ENCODE measurements at regions not wholly inside any gene's neighbourhood (a gene's known extent, or its start where the extent isn't known, plus 50 kb on each side); places are given as distances from the start of the nearest gene placed in this dataset.
"Not testable (repeated sequence)": the region's sequence is repeated elsewhere in the genome, so short reads cannot be mapped to it uniquely, and the experiment has no call there.

- DNase-seq = no peak
Measured at GRCh38 chr12:11980115-11980514, 90.6 kb upstream of the BCL2L14 start.

DNA sequence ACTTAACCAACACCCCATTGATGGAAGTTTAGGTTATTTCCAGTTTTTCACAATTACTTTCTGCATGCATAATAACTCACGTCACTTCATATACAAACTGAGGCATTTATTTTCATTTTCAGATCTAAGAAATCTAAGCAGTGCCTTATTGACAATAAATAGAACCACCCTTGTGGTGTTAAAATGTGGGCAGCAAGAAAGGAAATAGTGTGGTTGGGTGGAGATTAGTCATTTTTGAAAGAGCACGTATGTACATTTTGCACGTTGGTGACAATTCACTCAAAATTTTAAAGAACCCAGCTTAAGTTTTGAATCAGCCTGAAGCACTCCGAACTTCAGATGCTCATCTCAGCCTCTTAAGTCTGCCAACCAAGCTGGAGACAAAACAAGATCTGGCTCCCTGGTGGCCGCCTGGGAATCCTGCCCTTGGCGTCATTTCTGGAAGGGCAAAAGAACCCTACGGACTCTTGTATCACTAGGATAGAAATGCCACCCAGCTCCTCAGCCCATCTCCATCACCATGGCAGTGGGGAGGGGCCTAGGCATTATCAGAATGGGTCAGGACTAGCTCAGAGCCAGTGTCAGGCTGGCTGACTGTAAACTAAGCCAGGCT, 89.5 kb upstream of the BCL2L14 start:
- no peak for DNase-seq

DNA sequence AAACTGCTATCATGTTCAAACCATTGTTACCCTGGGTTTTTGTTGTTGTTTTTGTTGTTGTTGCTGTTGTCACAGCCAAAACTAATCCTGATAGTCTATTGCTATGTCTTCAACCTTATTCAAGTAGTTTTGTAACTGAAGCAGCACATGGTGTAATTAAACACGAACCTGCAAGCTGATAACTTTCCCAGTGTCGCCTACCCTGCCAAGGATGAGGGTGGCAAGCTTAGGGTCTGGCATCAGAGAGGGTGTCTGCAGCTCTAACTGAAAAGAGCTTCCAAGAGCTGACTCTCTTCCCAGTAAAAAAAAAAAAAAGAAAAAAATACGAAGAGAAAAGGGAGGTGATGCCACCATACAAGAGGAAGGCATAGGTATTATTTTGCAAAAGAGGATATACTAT, 86.3 kb upstream of the BCL2L14 start:
- DNase-seq = no peak

- no peak for DNase-seq
Measured at GRCh38 chr12:11986165-11986564, 84.6 kb upstream of the BCL2L14 start.

- no peak for DNase-seq
Measured at GRCh38 chr12:11987901-11988300, 82.8 kb upstream of the BCL2L14 start.

DNA sequence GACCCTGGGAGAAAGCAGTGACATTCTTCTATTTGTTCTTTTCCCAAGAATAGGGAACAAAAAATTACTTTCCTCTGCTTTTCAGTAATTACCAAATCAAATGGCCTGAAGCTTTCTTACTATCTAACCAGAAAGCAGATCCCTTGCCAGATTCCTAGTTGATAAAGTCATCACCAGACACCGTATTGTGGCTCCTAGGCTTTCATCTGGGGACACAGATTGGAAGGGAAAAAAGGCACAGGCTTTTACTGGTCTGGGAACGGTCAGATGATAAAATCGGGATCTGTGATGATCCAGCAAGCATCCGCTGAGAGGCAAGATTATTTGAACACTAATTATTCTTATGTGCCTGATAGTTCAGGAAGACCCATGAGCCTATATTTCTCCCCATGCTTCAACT, 79.1 kb upstream of the BCL2L14 start:
- DNase-seq = no peak

DNA sequence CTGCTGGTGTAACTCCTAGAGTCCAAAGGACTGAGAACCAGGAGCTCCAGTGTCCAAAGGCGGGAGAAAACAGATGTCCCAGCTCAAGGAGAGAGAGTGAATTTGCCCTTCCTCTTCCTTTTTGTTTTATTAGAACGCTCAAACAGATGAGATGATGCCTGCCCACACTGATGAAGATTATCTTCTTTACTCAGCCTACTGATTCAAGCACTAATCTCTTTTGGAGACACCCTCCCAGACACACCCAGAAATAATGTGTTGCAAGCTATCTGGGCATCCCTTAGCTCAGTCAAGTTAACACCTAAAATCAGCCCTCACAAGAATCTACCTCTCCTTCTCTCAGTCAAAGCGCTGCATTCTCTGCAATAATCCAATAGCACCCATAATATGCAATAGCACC, 78.2 kb upstream of the BCL2L14 start:
- DNase-seq = no peak

- not testable (repeated sequence) for DNase-seq
Measured at GRCh38 chr12:11998307-11998943, 72.3 kb upstream of the BCL2L14 start.

GRCh38 chr12:11998944-11999315, 71.8 kb upstream of the BCL2L14 start:
- DNase-seq = no peak

DNA sequence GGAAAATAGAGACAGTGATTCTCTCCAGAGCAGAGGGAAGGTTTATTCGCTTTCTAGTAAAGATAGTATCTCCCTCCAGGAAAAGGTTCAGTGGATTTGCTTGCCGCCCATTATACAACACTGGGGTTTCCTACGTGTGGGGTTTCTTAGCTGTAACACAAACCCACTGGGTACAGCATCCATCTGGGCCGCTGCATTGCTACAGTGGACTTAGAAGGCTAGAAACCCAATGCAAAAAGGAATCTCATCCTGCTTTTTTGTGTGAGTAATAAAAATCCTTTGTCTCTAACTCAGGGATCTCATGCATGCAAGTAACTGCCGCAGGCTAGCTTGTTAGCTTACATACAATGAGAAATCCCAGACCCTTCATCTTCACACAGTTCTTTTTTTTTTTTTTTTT, 67.1 kb upstream of the BCL2L14 start:
- no peak for DNase-seq

- DNase-seq = no peak
Measured at GRCh38 chr12:12004524-12004923, 66.2 kb upstream of the BCL2L14 start.

GRCh38 chr12:12007001-12007712, 63.6 kb upstream of the BCL2L14 start:
- no peak for DNase-seq

- no peak for DNase-seq
Measured at GRCh38 chr12:12007713-12008231, 63.0 kb upstream of the BCL2L14 start.

DNA sequence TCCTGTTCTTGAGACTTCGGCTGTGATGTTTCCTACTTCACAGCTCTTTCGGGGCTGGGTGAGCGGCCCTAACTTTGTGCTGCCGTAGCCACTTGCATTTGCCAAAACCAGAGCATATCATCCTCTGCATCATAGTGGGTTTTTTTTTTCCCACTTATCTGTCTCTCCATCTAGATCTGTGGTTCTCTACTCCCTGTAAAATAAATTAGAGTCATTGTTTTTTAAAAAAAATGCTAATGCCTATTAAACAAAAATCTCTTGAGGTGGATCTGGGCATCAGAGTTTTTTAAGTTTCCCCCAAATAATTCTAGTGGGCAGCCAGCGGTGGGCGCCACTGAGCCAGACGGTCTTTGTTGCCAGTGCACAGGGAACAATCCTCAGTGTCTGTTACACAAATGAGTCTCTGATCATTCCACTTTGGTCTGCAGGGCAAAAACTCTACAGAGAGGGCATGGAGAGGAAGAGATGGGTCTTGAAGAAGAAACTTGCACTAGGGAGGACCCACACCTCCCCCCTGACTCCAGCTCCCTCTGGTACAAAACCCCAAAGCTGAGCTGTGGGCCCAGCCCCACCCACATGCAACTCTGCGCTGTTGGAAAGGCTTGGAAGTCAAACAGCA, 62.4 kb upstream of the BCL2L14 start:
- DNase-seq = no peak

DNA sequence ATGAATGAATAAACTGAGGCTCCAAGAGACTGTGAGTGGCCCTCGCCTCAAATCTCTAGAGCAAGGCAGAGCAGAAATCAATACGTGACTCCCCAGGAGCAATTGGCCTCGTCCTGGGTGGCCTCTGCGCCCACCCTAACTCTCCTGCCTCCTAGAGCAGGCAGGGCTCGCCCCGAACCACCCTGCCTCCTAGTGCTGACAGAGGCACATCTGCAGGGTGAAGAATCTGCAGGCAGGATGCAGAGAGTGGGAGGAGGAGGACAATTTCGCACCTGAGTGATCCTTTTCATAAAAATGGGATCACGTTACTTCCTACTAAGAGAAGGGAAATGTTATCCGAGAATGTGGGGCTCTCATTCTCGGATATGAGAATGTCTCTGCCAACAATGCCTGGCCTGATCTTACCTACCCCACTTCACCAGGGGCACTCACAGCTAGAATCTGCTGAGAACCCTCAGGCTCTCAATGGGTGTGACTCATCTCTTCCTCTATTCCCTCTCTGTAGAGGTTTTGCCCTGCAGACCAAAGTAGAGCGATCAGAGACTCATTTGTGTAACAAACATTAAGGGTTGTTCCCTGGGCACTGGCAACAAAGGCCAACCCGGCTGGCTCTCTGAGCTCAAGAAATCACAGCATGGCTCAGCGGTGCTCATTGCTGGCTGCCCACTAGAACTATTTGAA, 61.7 kb upstream of the BCL2L14 start:
- DNase-seq = no peak

GRCh38 chr12:12009749-12010276, 60.9 kb upstream of the BCL2L14 start:
- DNase-seq = not testable (repeated sequence)

GRCh38 chr12:12010277-12011039, 60.3 kb upstream of the BCL2L14 start:
- DNase-seq = peak; percentile 89

DNA sequence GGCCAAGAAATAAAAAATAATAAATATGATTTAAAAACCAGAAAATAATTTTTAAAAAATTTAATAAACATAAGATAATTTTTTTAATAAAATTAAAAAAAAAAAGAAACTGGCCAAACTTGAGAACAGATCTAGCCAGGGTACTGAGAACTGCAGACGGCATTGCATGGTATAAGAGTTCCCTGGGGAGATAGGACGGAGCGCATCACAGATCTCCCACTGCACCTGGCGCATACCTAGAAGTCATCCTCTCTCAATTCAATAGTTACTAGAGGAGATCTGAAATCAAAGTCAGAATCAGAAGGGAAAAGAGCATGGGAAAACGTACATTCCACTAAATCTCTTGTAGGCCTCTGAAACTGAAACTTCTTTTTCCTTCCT, 58.9 kb upstream of the BCL2L14 start:
- no peak for DNase-seq

GRCh38 chr12:12015073-12015685, 55.6 kb upstream of the BCL2L14 start:
- DNase-seq = no peak

GRCh38 chr12:12016284-12017100, 54.2 kb upstream of the BCL2L14 start:
- no peak for DNase-seq

DNA sequence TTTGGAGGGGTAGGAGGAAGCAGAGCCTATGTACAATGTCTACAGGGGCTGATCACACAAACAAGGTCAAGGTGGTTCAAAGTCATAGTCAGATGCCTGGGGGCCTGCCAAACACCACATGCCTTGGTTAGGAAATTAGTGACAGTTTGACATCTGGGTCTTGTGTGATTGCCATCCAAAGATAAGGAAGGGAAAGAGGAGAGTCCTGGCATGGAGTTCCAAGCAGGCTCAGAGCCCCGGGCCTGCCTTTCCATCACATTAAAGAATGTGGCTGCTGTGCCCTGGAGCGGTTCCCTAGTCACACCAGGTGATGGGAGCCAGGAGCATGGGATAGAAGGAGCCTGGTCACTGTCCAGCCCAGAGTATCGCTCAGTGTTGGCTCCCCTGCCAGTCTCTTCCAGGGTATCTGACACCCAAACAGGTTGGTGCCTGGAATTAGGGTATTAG, 53.6 kb upstream of the BCL2L14 start:
- DNase-seq = no peak
